DMS114 treated with DMSO at 0.1 percent for 48 hours (cell line): ENCODE measurements at regions not wholly inside any gene's neighbourhood (a gene's known extent, or its start where the extent isn't known, plus 50 kb on each side); places are given as distances from the start of the nearest gene placed in this dataset.
"Not testable (repeated sequence)": the region's sequence is repeated elsewhere in the genome, so short reads cannot be mapped to it uniquely, and the experiment has no call there.

Source experiments
- DNase-seq: peaks from one replicate; lab custom pipeline; 2025; ENCODE audit not compliant: unreplicated experiment; lab: John Stamatoyannopoulos, UW

GRCh38 chr20:30508382-30508781 lies 749.1 kb upstream of the DEFB115 start:
- not testable (repeated sequence) for DNase-seq

- DNase-seq: no peak
Observed at GRCh38 chr20:30511322-30512030, 746.0 kb upstream of the DEFB115 start.

- DNase-seq: no peak
Observed at GRCh38 chr20:30513050-30513628, 744.3 kb upstream of the DEFB115 start.

GRCh38 chr20:30515915-30516314 lies 741.5 kb upstream of the DEFB115 start:
- not testable (repeated sequence) for DNase-seq

GRCh38 chr20:30518906-30519305 lies 738.6 kb upstream of the DEFB115 start:
- DNase-seq: not testable (repeated sequence)

GRCh38 chr20:30521686-30522415 lies 735.6 kb upstream of the DEFB115 start:
- not testable (repeated sequence) for DNase-seq

GRCh38 chr20:30524155-30524554 lies 733.3 kb upstream of the DEFB115 start:
- DNase-seq: not testable (repeated sequence)

- not testable (repeated sequence) for DNase-seq
Observed at GRCh38 chr20:30524761-30525160, 732.7 kb upstream of the DEFB115 start.

GRCh38 chr20:30533653-30534052 lies 723.8 kb upstream of the DEFB115 start:
- not testable (repeated sequence) for DNase-seq

- peak; percentile 65 for DNase-seq
Observed at GRCh38 chr20:30537459-30537858, 720.0 kb upstream of the DEFB115 start.

GRCh38 chr20:30540330-30541069 lies 717.0 kb upstream of the DEFB115 start:
- DNase-seq: not testable (repeated sequence)

GRCh38 chr20:30551236-30551635 lies 706.2 kb upstream of the DEFB115 start:
- DNase-seq: not testable (repeated sequence)

GRCh38 chr20:30556797-30557196 lies 700.7 kb upstream of the DEFB115 start:
- not testable (repeated sequence) for DNase-seq

- DNase-seq: not testable (repeated sequence)
Observed at GRCh38 chr20:30565086-30565485, 692.4 kb upstream of the DEFB115 start.

GRCh38 chr20:30569867-30570266 lies 687.6 kb upstream of the DEFB115 start:
- not testable (repeated sequence) for DNase-seq

GRCh38 chr20:30570622-30571021 lies 686.8 kb upstream of the DEFB115 start:
- DNase-seq: not testable (repeated sequence)

GRCh38 chr20:30574337-30574736 lies 683.1 kb upstream of the DEFB115 start:
- not testable (repeated sequence) for DNase-seq

- not testable (repeated sequence) for DNase-seq
Observed at GRCh38 chr20:30579069-30579468, 678.4 kb upstream of the DEFB115 start.

GRCh38 chr20:30579824-30580438 lies 677.5 kb upstream of the DEFB115 start:
- DNase-seq: peak; percentile 79

- DNase-seq: peak; percentile 2
Observed at GRCh38 chr20:30581839-30582238, 675.6 kb upstream of the DEFB115 start.

GRCh38 chr20:30584403-30584802 lies 673.1 kb upstream of the DEFB115 start:
- DNase-seq: not testable (repeated sequence)
